CD4-positive, alpha-beta T cell (primary cell): ENCODE measurements at regions not wholly inside any gene's neighbourhood (a gene's known extent, or its start where the extent isn't known, plus 50 kb on each side); places are given as distances from the start of the nearest gene placed in this dataset.

Source experiments
- ATAC-seq: fragments of 200-7000 bp; cut with Tn5 transposase; one replicate; pipeline ENCODE4 v1.10.0; 2022; ENCODE audit warnings: mild to moderate bottlenecking; ENCODE audit not compliant: poor library complexity
- CTCF ChIA-PET: fragments of 350-600 bp; sonication (Branson Sonifier 250); formaldehyde crosslinking; loops from one replicate; lab custom pipeline; 2021; ENCODE audit warnings: antibody characterized with exemption, inconsistent platforms; lab: Charles Lee
- POLR2A ChIA-PET: fragments of 350-600 bp; sonication (Branson Sonifier 250); formaldehyde crosslinking; loops from one replicate; lab custom pipeline; 2021; ENCODE audit warnings: antibody characterized with exemption, inconsistent platforms; lab: Charles Lee
- DNase-seq, 14 experiments: peaks; one replicate each; pipeline ENCODE4 v3.0.0-alpha.2; 2013 to 2020; ENCODE audit warnings: mixed read lengths in 2 of 14
- H3K27ac ChIP-seq, 2 donors: one replicate each; pipeline versions ENCODE4 v1.5.1 to v1.7.0; 2013; ENCODE audit warnings: low read length in 2 of 2, low read depth in 1 of 2, mild to moderate bottlenecking in 1 of 2
- H3K27me3 ChIP-seq, 2 experiments: 1 replicate in 1 of 2; 2 replicates in 1 of 2; pipeline versions ENCODE4 v1.6.1 to v1.7.0; 2013; ENCODE audit warnings: low read length in 2 of 2, control low read depth in 1 of 2, mild to moderate bottlenecking in 1 of 2, moderate library complexity in 1 of 2; ENCODE audit not compliant: insufficient read depth in 2 of 2, control insufficient read depth in 1 of 2
- H3K36me3 ChIP-seq: one replicate; pipeline ENCODE4 v1.6.1; 2013; ENCODE audit warnings: low read length, control low read depth; ENCODE audit not compliant: insufficient read depth
- H3K4me1 ChIP-seq: one replicate; pipeline ENCODE4 v1.6.1; 2013; ENCODE audit warnings: low read length, control low read depth; ENCODE audit not compliant: insufficient read depth
- H3K4me3 ChIP-seq: one replicate; pipeline ENCODE4 v1.5.1; 2013; ENCODE audit warnings: mild to moderate bottlenecking, low read length, moderate library complexity
- H3K9me3 ChIP-seq, 2 experiments: 1 replicate in 1 of 2; 2 replicates in 1 of 2; pipeline versions ENCODE4 v1.6.1 to v1.7.0; 2013; ENCODE audit warnings: low read length in 2 of 2, mild to moderate bottlenecking in 2 of 2, control low read depth in 1 of 2, moderate library complexity in 1 of 2; ENCODE audit not compliant: control insufficient read depth in 1 of 2, insufficient read depth in 1 of 2
- H3K27ac Mint-ChIP-seq: one replicate; pipeline ENCODE4 v1.8.0; 2020; ENCODE audit warnings: mixed read lengths
- H3K27me3 Mint-ChIP-seq: one replicate; pipeline ENCODE4 v1.8.0; 2021; ENCODE audit warnings: mixed read lengths
- H3K36me3 Mint-ChIP-seq: one replicate; pipeline ENCODE4 v1.8.0; 2021; ENCODE audit warnings: low read depth, mixed read lengths
- H3K4me1 Mint-ChIP-seq: one replicate; pipeline ENCODE4 v1.8.0; 2021; ENCODE audit warnings: low read depth, mixed read lengths
- H3K4me3 Mint-ChIP-seq: one replicate; pipeline ENCODE4 v1.8.0; 2020; ENCODE audit warnings: mild to moderate bottlenecking, mixed read lengths
- H3K9me3 Mint-ChIP-seq: one replicate; pipeline ENCODE4 v1.8.0; 2020; ENCODE audit warnings: mixed read lengths
- CTCF ChIP-seq: fragments of 200-600 bp; IDR thresholded peaks from one replicate; pipeline ENCODE4 v1.8.0; 2022; ENCODE audit warnings: antibody characterized with exemption, mild to moderate bottlenecking
- intact Hi-C, 2 experiments: fragments of 100-400 bp; cut with DNase I in 1 of 2; cut with micrococcal nuclease in 1 of 2; formaldehyde crosslinking; loops; one replicate each; pipeline versions ENCODE4 v1.15.1 to v1.9.0; 2023 to 2025; cut with DNase I, micrococcal nuclease

GRCh38 chr5:144089401-144090021 is 80.9 kb downstream of the YIPF5 start:
- intact Hi-C loops = no loop called here
- H3K4me1 Mint-ChIP-seq = peaks cover 5% of the 10 kb centered on the region
- DNase-seq = no peak
- no peaks in the 10 kb centered on the region for H3K36me3 Mint-ChIP-seq
- TF ChIP-seq CTCF = no peak
- peaks cover 3% of the 10 kb centered on the region for H3K9me3 Mint-ChIP-seq
- peaks cover 7% of the 10 kb centered on the region for H3K27me3 Mint-ChIP-seq
- ChIA-PET POLR2A (no interaction called here), CTCF (no interaction called here)
- no peak overlapping the region for H3K4me3 Mint-ChIP-seq
- H3K4me3 ChIP-seq = no peak overlapping the region
- no peaks in the 10 kb centered on the region for H3K4me1 ChIP-seq
- H3K36me3 ChIP-seq = no peaks in the 10 kb centered on the region
- H3K9me3 ChIP-seq = no peaks in the 10 kb centered on the region
- no peak overlapping the region for H3K27ac Mint-ChIP-seq
- no peak for ATAC-seq
- no peaks in the 10 kb centered on the region for H3K27me3 ChIP-seq
- H3K27ac ChIP-seq = no peak overlapping the region

GRCh38 chr5:144092508-144092907 is 78.0 kb downstream of the YIPF5 start:
- POLR2A ChIA-PET = no interaction called here
- peaks cover 5% of the 10 kb centered on the region for H3K4me1 Mint-ChIP-seq

GRCh38 chr5:144093400-144093799 is 77.1 kb downstream of the YIPF5 start:
- no peaks in the 10 kb centered on the region for H3K36me3 ChIP-seq
- no peaks in the 10 kb centered on the region for H3K27me3 ChIP-seq
- no peak overlapping the region for H3K4me3 Mint-ChIP-seq
- peaks cover 5% of the 10 kb centered on the region for H3K4me1 Mint-ChIP-seq
- no peaks in the 10 kb centered on the region for H3K36me3 Mint-ChIP-seq
- H3K9me3 ChIP-seq = no peaks in the 10 kb centered on the region
- ChIA-PET CTCF (no interaction called here), POLR2A (no interaction called here)
- no peak overlapping the region for H3K27ac Mint-ChIP-seq
- peaks cover 6% of the 10 kb centered on the region for H3K9me3 Mint-ChIP-seq
- ATAC-seq = no peak
- H3K4me1 ChIP-seq = no peaks in the 10 kb centered on the region
- H3K4me3 ChIP-seq = no peak overlapping the region
- no peak overlapping the region for H3K27ac ChIP-seq
- DNase-seq = no peak
- peaks cover 7% of the 10 kb centered on the region for H3K27me3 Mint-ChIP-seq
- no peak for TF ChIP-seq CTCF
- intact Hi-C loops = no loop called here

More at GRCh38 chr5:144092508-144092907, 78.0 kb downstream of the YIPF5 start:
- ATAC-seq (no peak), DNase-seq (no peak)
- CTCF ChIA-PET = no interaction called here
- TF ChIP-seq CTCF = no peak
- Histone ChIP-seq H3K4me1 (no peaks in the 10 kb centered on the region), H3K9me3 (no peaks in the 10 kb centered on the region), H3K36me3 (no peaks in the 10 kb centered on the region), H3K27me3 (no peaks in the 10 kb centered on the region), H3K4me3 (no peak overlapping the region), H3K27ac (no peak overlapping the region)
- intact Hi-C loops = no loop called here
- Mint-ChIP-seq H3K27ac (no peak overlapping the region), H3K27me3 (peaks cover 7% of the 10 kb centered on the region), H3K4me3 (no peak overlapping the region), H3K36me3 (no peaks in the 10 kb centered on the region), H3K9me3 (peaks cover 4% of the 10 kb centered on the region)
